Upper lobe of left lung (tissue), 4 donors: ENCODE measurements at regions not wholly inside any gene's neighbourhood (a gene's known extent, or its start where the extent isn't known, plus 50 kb on each side); places are given as distances from the start of the nearest gene placed in this dataset.

Experiments
- CTCF ChIP-seq, 6 experiments: fragments of 450-650 bp in 4 of 6; fragments of 200-600 bp in 2 of 6; sonication (generic) in 2 of 6; IDR thresholded peaks; one replicate each; pipeline ENCODE4 v1.5.1; 2016 to 2019; ENCODE audit warnings: antibody characterized with exemption in 6 of 6
- POLR2A ChIP-seq, 4 donors: fragments of 450-650 bp; IDR thresholded peaks; one replicate each; pipeline ENCODE4 v1.5.1; 2016 to 2017; ENCODE audit warnings: antibody characterized with exemption in 4 of 4, mild to moderate bottlenecking in 2 of 4
- POLR2AphosphoS5 ChIP-seq, 2 donors: sonication (generic); formaldehyde crosslinking; IDR thresholded peaks; one replicate each; pipeline ENCODE4 v1.5.1; 2017; ENCODE audit warnings: antibody characterized with exemption in 2 of 2

GRCh38 chr4:138305050-138305449 is 62.9 kb upstream of the SLC7A11 start:
- TF ChIP-seq CTCF (IDR thresholded peaks at IDR 0.05) = no peak
- no peak for TF ChIP-seq POLR2A (IDR thresholded peaks at IDR 0.05)
- no peak for TF ChIP-seq POLR2AphosphoS5 (IDR thresholded peaks at IDR 0.05)
